HG03097 (cell line): ENCODE measurements at regions not wholly inside any gene's neighbourhood (a gene's known extent, or its start where the extent isn't known, plus 50 kb on each side); places are given as distances from the start of the nearest gene placed in this dataset.

Experiments used
- ATAC-seq: cut with Tn5 transposase; IDR thresholded peaks from one replicate; pipeline ENCODE4 v1.9.1; 2021; ENCODE audit not compliant: unreplicated experiment, low FRiP score

GRCh38 chr15:26378304-26378703, 394.6 kb downstream of the GABRB3 start:
- ATAC-seq: no peak

GRCh38 chr15:26376243-26376642, 396.6 kb downstream of the GABRB3 start:
- ATAC-seq: no peak

GRCh38 chr15:26374806-26375205, 398.1 kb downstream of the GABRB3 start:
- no peak for ATAC-seq

GRCh38 chr15:26372706-26373105, 400.2 kb downstream of the GABRB3 start:
- ATAC-seq: no peak

- no peak for ATAC-seq
Measured at GRCh38 chr15:26365077-26365476, 407.8 kb downstream of the GABRB3 start.

GRCh38 chr15:26359855-26360254, 413.0 kb downstream of the GABRB3 start:
- ATAC-seq: no peak

- no peak for ATAC-seq
Measured at GRCh38 chr15:26358708-26359107, 414.2 kb downstream of the GABRB3 start.

GRCh38 chr15:26357653-26358052, 415.2 kb downstream of the GABRB3 start:
- no peak for ATAC-seq

GRCh38 chr15:26355472-26356074, 417.3 kb downstream of the GABRB3 start:
- ATAC-seq: no peak

GRCh38 chr15:26352909-26353308, 420.0 kb downstream of the GABRB3 start:
- no peak for ATAC-seq

GRCh38 chr15:26352406-26352805, 420.5 kb downstream of the GABRB3 start:
- ATAC-seq: no peak

- no peak for ATAC-seq
Measured at GRCh38 chr15:26325495-26325894, 447.4 kb downstream of the GABRB3 start.

GRCh38 chr15:26323566-26323965, 449.3 kb downstream of the GABRB3 start:
- no peak for ATAC-seq

GRCh38 chr15:26318689-26319088, 454.2 kb downstream of the GABRB3 start:
- ATAC-seq: no peak

- ATAC-seq: no peak
Measured at GRCh38 chr15:26314577-26314976, 451.4 kb upstream of the ATP10A start.

GRCh38 chr15:26311710-26312236, 448.6 kb upstream of the ATP10A start:
- no peak for ATAC-seq

- no peak for ATAC-seq
Measured at GRCh38 chr15:26298659-26299170, 435.6 kb upstream of the ATP10A start.

- no peak for ATAC-seq
Measured at GRCh38 chr15:26298010-26298658, 435.0 kb upstream of the ATP10A start.

GRCh38 chr15:26295336-26296085, 432.4 kb upstream of the ATP10A start:
- ATAC-seq: no peak

GRCh38 chr15:26294059-26294689, 431.0 kb upstream of the ATP10A start:
- no peak for ATAC-seq

GRCh38 chr15:26287381-26287780, 424.3 kb upstream of the ATP10A start:
- no peak for ATAC-seq
